Esophagus squamous epithelium (tissue), 5 donors: ENCODE measurements at regions not wholly inside any gene's neighbourhood (a gene's known extent, or its start where the extent isn't known, plus 50 kb on each side); places are given as distances from the start of the nearest gene placed in this dataset.

Experiments used
- DNase-seq: peaks from one replicate; lab custom pipeline; 2025; lab: John Stamatoyannopoulos, UW
- H3K27ac ChIP-seq, 4 donors: fragments of 200-600 bp; sonication (generic); one replicate each; pipeline ENCODE4 v1.5.1; 2016 to 2019; ENCODE audit warnings: mild to moderate bottlenecking in 1 of 4
- H3K27me3 ChIP-seq, 4 donors: fragments of 200-600 bp; sonication (generic); 1 replicate in 3 of 4; 2 replicates in 1 of 4; pipeline versions ENCODE4 v1.5.1 to v1.6.0; 2017 to 2021; ENCODE audit warnings: antibody characterized with exemption in 1 of 4
- H3K36me3 ChIP-seq, 3 donors: fragments of 200-600 bp; sonication (generic); one replicate each; pipeline ENCODE4 v1.5.1; 2016 to 2019
- H3K4me1 ChIP-seq, 3 donors: fragments of 200-600 bp; sonication (generic); one replicate each; pipeline ENCODE4 v1.5.1; 2017 to 2019
- H3K4me3 ChIP-seq, 4 donors: fragments of 200-600 bp; sonication (generic); 1 replicate in 3 of 4; 2 replicates in 1 of 4; pipeline ENCODE4 v1.5.1; 2016 to 2019; ENCODE audit warnings: mild to moderate bottlenecking in 2 of 4, moderate library complexity in 1 of 4
- H3K9me3 ChIP-seq, 3 donors: fragments of 200-600 bp; sonication (generic); one replicate each; pipeline ENCODE4 v1.5.1; 2016 to 2019
- CTCF ChIP-seq, 6 experiments: fragments of 450-650 bp in 4 of 6; fragments of 200-600 bp in 2 of 6; sonication (generic) in 2 of 6; IDR thresholded peaks; one replicate each; pipeline ENCODE4 v1.5.1; 2016 to 2019; ENCODE audit warnings: antibody characterized with exemption in 6 of 6, mild to moderate bottlenecking in 4 of 6, moderate library complexity in 4 of 6
- POLR2A ChIP-seq, 4 donors: fragments of 450-650 bp; IDR thresholded peaks; one replicate each; pipeline ENCODE4 v1.6.1; 2017; ENCODE audit warnings: antibody characterized with exemption in 4 of 4, mild to moderate bottlenecking in 4 of 4, moderate library complexity in 3 of 4
- WGBS, 2 donors: methylation state at CpG; one replicate each; pipeline ENCODE4 v1.1.5; 2018; 5-methylcytosine and 5-hydroxymethylcytosine counted together
- intact Hi-C: fragments of 100-400 bp; cut with DNase I; formaldehyde crosslinking; loops from one replicate; pipeline ENCODE4 v1.15.0; 2022
- donor health status: DM: yes; HTN: yes; CAD: no.

GRCh38 chr13:44271473-44271872 lies 102.2 kb upstream of the SERP2 start:
- Histone ChIP-seq H3K27me3 (no peaks in the 10 kb centered on the region), H3K27ac (peak overlapping the region; percentile 40 to 86 (median 82)), H3K36me3 (no peaks in the 10 kb centered on the region), H3K4me1 (peaks cover 9 to 55% (median 22%) of the 10 kb centered on the region in 3 donors), H3K4me3 (no peak overlapping the region), H3K9me3 (no peaks in the 10 kb centered on the region)
- intact Hi-C loops: no loop called here
- 71 to 76% methylated on average over 2 of the region's 2 CpGs for WGBS, 2 donors
- TF ChIP-seq POLR2A (IDR thresholded peaks at IDR 0.05) (no peak), CTCF (IDR thresholded peaks at IDR 0.05) (no peak)
- no peak for DNase-seq

- DNase-seq: no peak
- no peaks in the 10 kb centered on the region for H3K9me3 ChIP-seq
- H3K27me3 ChIP-seq: no peaks in the 10 kb centered on the region
- peaks cover 9 to 55% (median 22%) of the 10 kb centered on the region in 3 donors for H3K4me1 ChIP-seq
- intact Hi-C loops: no loop called here
- TF ChIP-seq CTCF (IDR thresholded peaks at IDR 0.05): no peak
- no peak for TF ChIP-seq POLR2A (IDR thresholded peaks at IDR 0.05)
- H3K36me3 ChIP-seq: no peaks in the 10 kb centered on the region
- 50 to 64% methylated on average over 1 of the region's 1 CpG for WGBS, 2 donors
- peak overlapping the region; percentile 40 to 86 (median 82) for H3K27ac ChIP-seq
- H3K4me3 ChIP-seq: no peak overlapping the region
Observed at GRCh38 chr13:44271915-44272341, 101.7 kb upstream of the SERP2 start.

DNA sequence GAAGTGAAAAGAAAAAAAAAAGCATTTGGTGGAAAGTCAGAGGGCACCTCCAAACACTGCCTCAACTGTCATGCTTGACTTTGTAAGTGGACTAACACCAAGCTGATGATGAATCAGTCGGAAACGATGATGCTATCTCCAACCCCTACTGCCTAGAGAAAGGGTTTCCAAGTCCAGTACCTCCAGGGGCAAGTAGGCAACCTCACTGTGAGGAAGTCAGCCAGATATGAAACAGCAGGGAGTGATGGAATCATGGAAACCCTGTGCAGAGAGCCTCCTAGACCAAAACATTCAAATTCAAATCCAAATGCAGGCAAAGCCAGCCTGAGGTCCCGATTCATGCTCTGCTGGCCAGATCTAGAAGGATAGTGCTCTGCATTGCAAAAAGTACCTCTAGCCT lies 100.9 kb upstream of the SERP2 start:
- H3K27me3 ChIP-seq: no peaks in the 10 kb centered on the region
- H3K36me3 ChIP-seq: no peaks in the 10 kb centered on the region
- no peak overlapping the region for H3K4me3 ChIP-seq
- TF ChIP-seq POLR2A (IDR thresholded peaks at IDR 0.05) (no peak), CTCF (IDR thresholded peaks at IDR 0.05) (no peak)
- peak overlapping the region in 3 of 4 donors; percentile 81 to 86 (median 85) for H3K27ac ChIP-seq
- DNase-seq: no peak
- H3K4me1 ChIP-seq: peaks cover 5 to 51% (median 22%) of the 10 kb centered on the region in 3 donors
- intact Hi-C loops: no loop called here
- no peaks in the 10 kb centered on the region for H3K9me3 ChIP-seq
- WGBS, 2 donors: 84 to 90% methylated on average over 3 of the region's 3 CpGs

DNA sequence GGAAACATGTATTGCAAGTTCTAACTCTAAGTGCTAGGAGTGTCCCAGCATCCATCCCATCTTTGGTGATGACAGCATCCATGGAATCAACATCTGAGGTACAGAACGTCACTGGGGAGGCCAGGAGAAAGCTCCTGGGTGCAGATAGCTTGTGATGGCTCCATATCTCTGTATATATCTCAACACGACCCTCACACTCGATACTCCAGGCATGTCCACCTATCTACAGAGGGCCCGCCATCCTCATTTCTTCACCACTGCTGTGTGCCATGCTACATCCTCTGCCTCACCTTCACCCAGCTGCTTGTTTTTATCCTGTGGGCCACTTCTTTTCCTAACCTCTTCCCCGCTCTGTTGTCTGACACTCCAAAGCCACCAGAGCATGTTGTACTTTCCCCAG lies 100.4 kb upstream of the SERP2 start:
- H3K9me3 ChIP-seq: no peaks in the 10 kb centered on the region
- intact Hi-C loops: no loop called here
- 93 to 100% methylated on average over 4 of the region's 5 CpGs for WGBS, 2 donors
- no peak overlapping the region for H3K4me3 ChIP-seq
- TF ChIP-seq CTCF (IDR thresholded peaks at IDR 0.05) (no peak), POLR2A (IDR thresholded peaks at IDR 0.05) (no peak)
- no peaks in the 10 kb centered on the region for H3K27me3 ChIP-seq
- H3K36me3 ChIP-seq: no peaks in the 10 kb centered on the region
- DNase-seq: no peak
- H3K4me1 ChIP-seq: peaks cover 4 to 46% (median 22%) of the 10 kb centered on the region in 3 donors
- peak overlapping the region in 3 of 4 donors; percentile 81 to 86 (median 85) for H3K27ac ChIP-seq

DNA sequence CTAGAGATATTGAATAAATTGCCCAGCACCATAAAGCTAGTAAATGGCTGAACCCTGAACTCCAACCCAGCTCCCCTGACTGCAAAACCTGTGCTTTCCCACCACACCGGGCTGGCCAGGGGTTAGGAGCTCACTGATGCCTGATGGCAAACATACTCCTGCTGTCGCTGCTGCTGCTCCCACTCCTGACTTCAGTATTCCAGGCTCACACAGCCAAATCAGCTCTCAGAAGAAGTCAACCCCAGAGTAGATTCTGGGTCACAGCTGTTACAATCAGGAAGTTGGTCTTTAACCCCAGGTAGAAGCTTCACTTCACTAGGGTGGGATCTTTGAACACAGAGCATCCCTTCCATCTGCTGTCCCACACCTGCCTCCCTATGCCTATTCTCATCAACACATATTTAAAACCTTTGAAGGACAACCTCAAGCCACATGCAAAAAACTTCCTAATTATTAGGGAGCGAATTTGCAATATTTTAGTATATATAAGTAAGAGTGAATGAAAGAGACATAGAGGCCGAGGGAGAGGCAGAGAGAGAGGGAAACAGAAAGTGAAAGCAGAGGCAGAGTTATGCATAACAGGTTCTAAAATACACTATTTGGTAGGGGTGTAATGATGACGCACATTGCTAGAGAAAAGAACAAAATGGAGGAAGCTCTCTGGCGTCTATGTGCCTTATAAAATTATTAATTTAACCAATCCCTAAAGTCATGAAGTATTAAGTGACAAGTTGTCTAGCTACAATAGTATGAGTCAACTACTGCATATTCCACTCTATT lies 99.4 kb upstream of the SERP2 start:
- Histone ChIP-seq H3K9me3 (no peaks in the 10 kb centered on the region), H3K4me3 (peak overlapping the region in 3 of 4 donors; percentile 10 to 44 (median 21)), H3K27ac (peak overlapping the region; percentile 53 to 86 (median 83)), H3K4me1 (peaks cover 4 to 37% (median 17%) of the 10 kb centered on the region in 3 donors), H3K36me3 (no peaks in the 10 kb centered on the region), H3K27me3 (no peaks in the 10 kb centered on the region)
- intact Hi-C loops: no loop called here
- TF ChIP-seq CTCF (IDR thresholded peaks at IDR 0.05) (no peak), POLR2A (IDR thresholded peaks at IDR 0.05) (no peak)
- no peak for DNase-seq
- WGBS, 2 donors: 34 to 35% methylated on average over 6 of the region's 6 CpGs
